DND-41 (cell line): ENCODE measurements at regions not wholly inside any gene's neighbourhood (a gene's known extent, or its start where the extent isn't known, plus 50 kb on each side); places are given as distances from the start of the nearest gene placed in this dataset.
A peak's percentile ranks its signal among the peaks of the same experiment; 100 is the strongest.

Experiments used
- ATAC-seq: fragments of 200-7000 bp; cut with Tn5 transposase; 3 replicates; pipeline ENCODE4 v1.9.1; 2021; ENCODE audit warnings: low read depth; ENCODE audit not compliant: insufficient read depth
- DNase-seq: peaks from one replicate; pipeline ENCODE4 v3.0.0-alpha.2; 2020
- H2AFZ ChIP-seq: 2 replicates; pipeline ENCODE4 v1.6.0; 2012; ENCODE audit warnings: low read depth, low read length
- H3K27ac ChIP-seq: 2 replicates; pipeline ENCODE4 v1.5.1; 2012; ENCODE audit warnings: low read length, inconsistent platforms
- H3K27me3 ChIP-seq: fragments of 200-600 bp; sonication (generic); 2 replicates; pipeline ENCODE4 v1.6.0; 2012; ENCODE audit warnings: low read length, mild to moderate bottlenecking, inconsistent platforms; ENCODE audit not compliant: insufficient read depth, poor library complexity
- H3K36me3 ChIP-seq: 2 replicates; pipeline ENCODE4 v1.5.1; 2012; ENCODE audit warnings: low read length, inconsistent platforms; ENCODE audit not compliant: insufficient read depth
- H3K4me1 ChIP-seq: 2 replicates; pipeline ENCODE4 v1.5.1; 2012; ENCODE audit warnings: mild to moderate bottlenecking, low read length; ENCODE audit not compliant: insufficient read depth
- H3K4me2 ChIP-seq: 2 replicates; pipeline ENCODE4 v1.6.0; 2012; ENCODE audit warnings: mild to moderate bottlenecking, moderate library complexity, low read length, inconsistent platforms; ENCODE audit not compliant: insufficient read depth
- H3K4me3 ChIP-seq, 2 experiments: fragments of 200-600 bp in 1 of 2; shearing (Covaris generic) in 1 of 2; 2 replicates each; pipeline ENCODE4 v1.5.1; 2012 to 2016; ENCODE audit warnings: inconsistent platforms in 2 of 2, low read length in 2 of 2, mild to moderate bottlenecking in 2 of 2, low read depth in 1 of 2, moderate library complexity in 1 of 2
- H3K79me2 ChIP-seq: 2 replicates; pipeline ENCODE4 v1.6.0; 2012; ENCODE audit warnings: low read length, inconsistent platforms; ENCODE audit not compliant: insufficient read depth
- H3K9ac ChIP-seq: 2 replicates; pipeline ENCODE4 v1.6.0; 2012; ENCODE audit warnings: low read depth, mild to moderate bottlenecking, inconsistent platforms, low read length, moderate library complexity
- H3K9me3 ChIP-seq: 2 replicates; pipeline ENCODE4 v1.5.1; 2012; ENCODE audit warnings: low read length, moderate library complexity, mild to moderate bottlenecking, inconsistent platforms; ENCODE audit not compliant: insufficient read depth, severe bottlenecking
- H4K20me1 ChIP-seq: 2 replicates; pipeline ENCODE4 v1.6.0; 2012; ENCODE audit warnings: low read length; ENCODE audit not compliant: insufficient read depth
- CTCF ChIP-seq: IDR thresholded peaks from 2 replicates; pipeline ENCODE4 v1.5.1; 2012; ENCODE audit warnings: borderline replicate concordance, low read length, moderate library complexity, mild to moderate bottlenecking; ENCODE audit not compliant: poor library complexity, severe bottlenecking; ENCODE audit errors: extremely low read depth
- EZH2 ChIP-seq: IDR thresholded peaks from 3 replicates; pipeline ENCODE4 v1.6.1; 2012; ENCODE audit warnings: borderline replicate concordance, low read depth, mild to moderate bottlenecking, moderate library complexity, low read length, inconsistent platforms; ENCODE audit not compliant: severe bottlenecking

- Histone ChIP-seq H3K4me2 (no peak overlapping the region), H3K9ac (no peak overlapping the region), H3K79me2 (no peaks in the 10 kb centered on the region), H4K20me1 (no peaks in the 10 kb centered on the region), H3K36me3 (no peaks in the 10 kb centered on the region), H2AFZ (no peak overlapping the region), H3K4me1 (peaks cover 10% of the 10 kb centered on the region), H3K9me3 (no peaks in the 10 kb centered on the region), H3K27ac (no peak overlapping the region), H3K4me3 (no peak overlapping the region), H3K27me3 (no peaks in the 10 kb centered on the region)
- TF ChIP-seq CTCF, result no peak
- no peak for TF ChIP-seq EZH2
- no peak for ATAC-seq
- no peak for DNase-seq
Observed at GRCh38 chr11:109510316-109510715, 88.3 kb downstream of the C11orf87 start.

DNA sequence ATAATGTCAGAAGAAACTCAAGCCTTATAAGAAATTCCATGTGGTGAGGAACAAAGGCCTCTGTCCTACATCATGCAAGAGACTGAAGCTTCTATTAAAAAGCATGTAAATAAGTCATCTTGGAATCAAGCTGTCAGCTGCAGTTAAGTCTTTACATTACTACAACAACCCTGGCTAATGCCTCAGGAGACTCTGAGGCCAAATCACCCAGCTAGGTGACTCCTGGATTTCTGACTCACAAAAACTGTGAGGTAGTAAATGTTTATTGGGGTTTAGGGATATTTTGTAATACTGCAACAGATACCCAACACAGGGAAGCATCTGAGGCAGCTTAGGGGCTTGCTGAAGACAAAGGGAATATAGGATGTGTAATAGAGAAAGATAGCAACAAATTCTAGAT is 89.6 kb downstream of the C11orf87 start:
- no peak for ATAC-seq
- TF ChIP-seq CTCF, result no peak
- no peak for TF ChIP-seq EZH2
- H3K4me3 ChIP-seq, result no peak overlapping the region
- no peak overlapping the region for H3K9ac ChIP-seq
- H3K27me3 ChIP-seq, result no peaks in the 10 kb centered on the region
- no peak overlapping the region for H2AFZ ChIP-seq
- H3K9me3 ChIP-seq, result no peaks in the 10 kb centered on the region
- H3K27ac ChIP-seq, result no peak overlapping the region
- H3K4me1 ChIP-seq, result peaks cover 10% of the 10 kb centered on the region
- H3K79me2 ChIP-seq, result no peaks in the 10 kb centered on the region
- no peaks in the 10 kb centered on the region for H4K20me1 ChIP-seq
- no peaks in the 10 kb centered on the region for H3K36me3 ChIP-seq
- DNase-seq, result no peak
- H3K4me2 ChIP-seq, result no peak overlapping the region

- no peak overlapping the region for H3K4me2 ChIP-seq
- TF ChIP-seq CTCF, result no peak
- no peak for TF ChIP-seq EZH2
- H3K27me3 ChIP-seq, result no peaks in the 10 kb centered on the region
- ATAC-seq (no peak), DNase-seq (no peak)
- H3K79me2 ChIP-seq, result no peaks in the 10 kb centered on the region
- no peak overlapping the region for H3K4me3 ChIP-seq
- H3K9ac ChIP-seq, result no peak overlapping the region
- peak overlapping the region; percentile 35; the same call in 1 of the 2 replicates for H3K27ac ChIP-seq
- H3K4me1 ChIP-seq, result peaks cover 10% of the 10 kb centered on the region
- no peaks in the 10 kb centered on the region for H4K20me1 ChIP-seq
- H2AFZ ChIP-seq, result no peak overlapping the region
- no peaks in the 10 kb centered on the region for H3K9me3 ChIP-seq
- H3K36me3 ChIP-seq, result no peaks in the 10 kb centered on the region
Observed at GRCh38 chr11:109512249-109512648, 90.3 kb downstream of the C11orf87 start.

GRCh38 chr11:109512680-109513079 is 90.7 kb downstream of the C11orf87 start:
- peak overlapping the region; percentile 35; the same call in 1 of the 2 replicates for H3K27ac ChIP-seq
- no peaks in the 10 kb centered on the region for H3K9me3 ChIP-seq
- no peak for DNase-seq
- TF ChIP-seq EZH2 (no peak), CTCF (no peak)
- ATAC-seq, result peak; percentile 49
- no peaks in the 10 kb centered on the region for H3K36me3 ChIP-seq
- H3K4me2 ChIP-seq, result no peak overlapping the region
- H2AFZ ChIP-seq, result no peak overlapping the region
- H3K79me2 ChIP-seq, result no peaks in the 10 kb centered on the region
- H3K4me3 ChIP-seq, result no peak overlapping the region
- H4K20me1 ChIP-seq, result no peaks in the 10 kb centered on the region
- H3K9ac ChIP-seq, result no peak overlapping the region
- H3K4me1 ChIP-seq, result peaks cover 10% of the 10 kb centered on the region
- no peaks in the 10 kb centered on the region for H3K27me3 ChIP-seq
